K562 (cell line): ENCODE measurements at regions not wholly inside any gene's neighbourhood (a gene's known extent, or its start where the extent isn't known, plus 50 kb on each side); places are given as distances from the start of the nearest gene placed in this dataset.
A peak's percentile ranks its signal among the peaks of the same experiment; 100 is the strongest.

Experiments
- CBX8 ChIP-seq: fragments of 200-600 bp; sonication (generic); IDR thresholded peaks from 2 replicates; pipeline ENCODE4 v1.6.1; 2012; ENCODE audit warnings: borderline replicate concordance, mixed run types, low read depth, mild to moderate bottlenecking, moderate library complexity, mixed read lengths, low read length, control low read depth, inconsistent platforms; ENCODE audit not compliant: poor library complexity, severe bottlenecking; ENCODE audit errors: extremely low read depth
- CHD4 ChIP-seq: fragments of 200-600 bp; sonication (generic); IDR thresholded peaks from 3 replicates; pipeline ENCODE4 v1.6.1; 2012; ENCODE audit warnings: low read depth, mild to moderate bottlenecking, mixed read lengths, low read length, inconsistent platforms; ENCODE audit not compliant: insufficient read depth, insufficient replicate concordance, poor library complexity, severe bottlenecking
- GATA2 ChIP-seq: sonication (generic); formaldehyde crosslinking; IDR thresholded peaks from 2 replicates; pipeline ENCODE4 v1.4.0; 2020; ENCODE audit warnings: mild to moderate bottlenecking, missing genetic modification reagents
- HNRNPUL1 ChIP-seq: fragments of 200-400 bp; formaldehyde crosslinking; IDR thresholded peaks from 2 replicates; pipeline ENCODE4 v1.6.1; 2017; ENCODE audit warnings: low read length
- PCBP2 ChIP-seq: fragments of 200-400 bp; formaldehyde crosslinking; IDR thresholded peaks from 2 replicates; pipeline ENCODE4 v1.6.1; 2018; ENCODE audit warnings: low read length, low read depth, mild to moderate bottlenecking, moderate library complexity; ENCODE audit not compliant: poor library complexity, severe bottlenecking
- POLR3A ChIP-seq: IDR thresholded peaks from 2 replicates; pipeline ENCODE4 v1.6.1; 2011; ENCODE audit warnings: borderline replicate concordance, mild to moderate bottlenecking, moderate library complexity; ENCODE audit not compliant: insufficient read length, insufficient read depth; ENCODE audit errors: extremely low read depth
- RBM15 ChIP-seq: fragments of 200-400 bp; formaldehyde crosslinking; IDR thresholded peaks from 2 replicates; pipeline ENCODE4 v1.6.1; 2018; ENCODE audit warnings: mild to moderate bottlenecking, low read length, moderate library complexity; ENCODE audit not compliant: insufficient read depth
- SMARCB1 ChIP-seq: IDR thresholded peaks from 2 replicates; pipeline ENCODE4 v1.6.1; 2011; ENCODE audit warnings: improper control_type of control experiment, low read depth; ENCODE audit not compliant: insufficient read length
- THRA ChIP-seq: fragments of 450-650 bp; IDR thresholded peaks from 2 replicates; pipeline ENCODE4 v1.6.1; 2017; ENCODE audit warnings: mild to moderate bottlenecking, moderate library complexity
- ZNF143 ChIP-seq: sonication (generic); formaldehyde crosslinking; IDR thresholded peaks from 2 replicates; pipeline ENCODE4 v1.9.0; 2022; ENCODE audit warnings: mild to moderate bottlenecking, missing genetic modification reagents
- ZNF592 ChIP-seq: fragments of 450-650 bp; IDR thresholded peaks from 2 replicates; pipeline ENCODE4 v1.6.1; 2017; ENCODE audit warnings: antibody characterized with exemption, mild to moderate bottlenecking
- TF ChIP-seq, protein P1 (sequence below): sonication (generic); formaldehyde crosslinking; IDR thresholded peaks from 2 replicates; pipeline ENCODE4 v1.8.1; 2023; ENCODE audit warnings: missing genetic modification reagents, mild to moderate bottlenecking, borderline replicate concordance
- TF ChIP-seq, protein P2 (sequence below): sonication (generic); formaldehyde crosslinking; IDR thresholded peaks from 2 replicates; pipeline ENCODE4 v1.8.0; 2022; ENCODE audit warnings: mild to moderate bottlenecking, missing genetic modification reagents

DNA sequence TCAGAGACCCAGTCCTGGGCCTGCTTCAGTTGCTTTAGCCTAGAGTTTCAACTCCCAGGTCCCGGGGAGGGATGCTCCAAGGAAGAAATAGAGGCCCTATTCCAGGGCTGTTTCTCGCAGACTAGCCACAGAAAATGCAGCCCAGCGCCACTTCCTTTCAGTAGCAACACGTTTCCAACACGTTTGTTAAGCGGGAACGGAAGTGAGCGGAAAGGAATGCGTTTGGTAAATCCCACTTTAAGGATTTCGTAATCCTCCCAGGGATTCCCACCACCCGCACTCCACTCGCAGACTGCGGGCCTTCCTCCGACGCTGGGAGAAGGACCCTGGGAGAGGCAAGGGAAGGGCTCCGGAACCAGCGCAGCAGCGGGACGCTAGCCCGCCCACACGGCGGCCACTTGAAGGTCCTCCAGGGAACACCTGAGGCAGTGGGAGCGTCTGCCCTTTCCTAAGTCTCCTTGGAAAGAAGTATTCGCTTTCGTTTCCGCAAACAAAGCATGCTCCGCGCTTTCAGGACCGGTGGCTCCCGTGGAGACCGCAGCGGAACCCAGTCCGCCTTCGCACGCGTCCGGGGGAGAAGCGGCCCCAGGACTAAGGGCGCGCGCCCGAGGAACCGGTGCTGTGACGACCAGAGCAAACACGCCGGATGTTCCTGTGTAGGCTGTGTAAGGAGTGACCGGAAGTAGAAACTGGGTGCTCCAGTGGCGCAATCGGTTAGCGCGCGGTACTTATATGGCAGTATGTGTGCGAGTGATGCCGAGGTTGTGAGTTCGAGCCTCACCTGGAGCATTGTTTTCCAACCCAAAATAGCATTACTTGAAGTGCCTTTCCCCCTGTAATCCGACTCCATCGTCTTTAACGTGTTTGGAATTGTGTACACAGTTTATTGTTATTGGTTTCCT is 227.6 kb upstream of the PRSS16 start (continued):
- TF ChIP-seq, protein P1, sequence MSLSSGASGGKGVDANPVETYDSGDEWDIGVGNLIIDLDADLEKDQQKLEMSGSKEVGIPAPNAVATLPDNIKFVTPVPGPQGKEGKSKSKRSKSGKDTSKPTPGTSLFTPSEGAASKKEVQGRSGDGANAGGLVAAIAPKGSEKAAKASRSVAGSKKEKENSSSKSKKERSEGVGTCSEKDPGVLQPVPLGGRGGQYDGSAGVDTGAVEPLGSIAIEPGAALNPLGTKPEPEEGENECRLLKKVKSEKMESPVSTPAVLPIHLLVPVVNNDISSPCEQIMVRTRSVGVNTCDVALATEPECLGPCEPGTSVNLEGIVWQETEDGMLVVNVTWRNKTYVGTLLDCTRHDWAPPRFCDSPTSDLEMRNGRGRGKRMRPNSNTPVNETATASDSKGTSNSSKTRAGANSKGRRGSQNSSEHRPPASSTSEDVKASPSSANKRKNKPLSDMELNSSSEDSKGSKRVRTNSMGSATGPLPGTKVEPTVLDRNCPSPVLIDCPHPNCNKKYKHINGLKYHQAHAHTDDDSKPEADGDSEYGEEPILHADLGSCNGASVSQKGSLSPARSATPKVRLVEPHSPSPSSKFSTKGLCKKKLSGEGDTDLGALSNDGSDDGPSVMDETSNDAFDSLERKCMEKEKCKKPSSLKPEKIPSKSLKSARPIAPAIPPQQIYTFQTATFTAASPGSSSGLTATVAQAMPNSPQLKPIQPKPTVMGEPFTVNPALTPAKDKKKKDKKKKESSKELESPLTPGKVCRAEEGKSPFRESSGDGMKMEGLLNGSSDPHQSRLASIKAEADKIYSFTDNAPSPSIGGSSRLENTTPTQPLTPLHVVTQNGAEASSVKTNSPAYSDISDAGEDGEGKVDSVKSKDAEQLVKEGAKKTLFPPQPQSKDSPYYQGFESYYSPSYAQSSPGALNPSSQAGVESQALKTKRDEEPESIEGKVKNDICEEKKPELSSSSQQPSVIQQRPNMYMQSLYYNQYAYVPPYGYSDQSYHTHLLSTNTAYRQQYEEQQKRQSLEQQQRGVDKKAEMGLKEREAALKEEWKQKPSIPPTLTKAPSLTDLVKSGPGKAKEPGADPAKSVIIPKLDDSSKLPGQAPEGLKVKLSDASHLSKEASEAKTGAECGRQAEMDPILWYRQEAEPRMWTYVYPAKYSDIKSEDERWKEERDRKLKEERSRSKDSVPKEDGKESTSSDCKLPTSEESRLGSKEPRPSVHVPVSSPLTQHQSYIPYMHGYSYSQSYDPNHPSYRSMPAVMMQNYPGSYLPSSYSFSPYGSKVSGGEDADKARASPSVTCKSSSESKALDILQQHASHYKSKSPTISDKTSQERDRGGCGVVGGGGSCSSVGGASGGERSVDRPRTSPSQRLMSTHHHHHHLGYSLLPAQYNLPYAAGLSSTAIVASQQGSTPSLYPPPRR: no peak
- no peak for TF ChIP-seq PCBP2
- peak; percentile 71; the same call in 1 of the 2 replicates for TF ChIP-seq ZNF592
- no peak for TF ChIP-seq CBX8
- no peak for TF ChIP-seq RBM15
- no peak for TF ChIP-seq GATA2 (CRISPR knock-in tag)
- TF ChIP-seq POLR3A: peak; percentile 90
- TF ChIP-seq, protein P2, sequence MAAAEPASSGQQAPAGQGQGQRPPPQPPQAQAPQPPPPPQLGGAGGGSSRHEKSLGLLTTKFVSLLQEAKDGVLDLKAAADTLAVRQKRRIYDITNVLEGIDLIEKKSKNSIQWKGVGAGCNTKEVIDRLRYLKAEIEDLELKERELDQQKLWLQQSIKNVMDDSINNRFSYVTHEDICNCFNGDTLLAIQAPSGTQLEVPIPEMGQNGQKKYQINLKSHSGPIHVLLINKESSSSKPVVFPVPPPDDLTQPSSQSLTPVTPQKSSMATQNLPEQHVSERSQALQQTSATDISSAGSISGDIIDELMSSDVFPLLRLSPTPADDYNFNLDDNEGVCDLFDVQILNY: peak; percentile 88; the same call in 1 of the 2 replicates
- TF ChIP-seq SMARCB1: no peak
- TF ChIP-seq THRA: no peak
- TF ChIP-seq CHD4: no peak
- TF ChIP-seq HNRNPUL1: no peak
- TF ChIP-seq ZNF143 (CRISPR knock-in tag): 0 out of 2 replicates have a peak, but pooled peaks have one; percentile 23
